Gastroesophageal sphincter (tissue), 4 donors: ENCODE measurements at regions not wholly inside any gene's neighbourhood (a gene's known extent, or its start where the extent isn't known, plus 50 kb on each side); places are given as distances from the start of the nearest gene placed in this dataset.

Experiments used
- ATAC-seq: fragments of 150-250 bp; one replicate; pipeline ENCODE4 v1.9.1; 2016; ENCODE audit warnings: mild to moderate bottlenecking, moderate library complexity
- H3K27ac ChIP-seq, 4 donors: fragments of 200-600 bp; sonication (generic) in 3 of 4; 1 replicate in 3 of 4; 2 replicates in 1 of 4; pipeline ENCODE4 v1.5.1; 2016 to 2019
- H3K27me3 ChIP-seq: fragments of 200-600 bp; sonication (generic); one replicate; pipeline ENCODE4 v1.5.1; 2019
- H3K36me3 ChIP-seq, 2 donors: fragments of 200-600 bp; sonication (generic); one replicate each; pipeline ENCODE4 v1.5.1; 2019; ENCODE audit warnings: control low read depth in 1 of 2
- H3K4me1 ChIP-seq, 3 donors: fragments of 200-600 bp; sonication (generic); 1 replicate in 2 of 3; 2 replicates in 1 of 3; pipeline ENCODE4 v1.5.1; 2016 to 2019; ENCODE audit warnings: control low read depth in 2 of 3
- H3K4me3 ChIP-seq, 2 donors: fragments of 200-600 bp; sonication (generic); one replicate each; pipeline ENCODE4 v1.5.1; 2019; ENCODE audit warnings: mild to moderate bottlenecking in 1 of 2, moderate library complexity in 1 of 2
- H3K9me3 ChIP-seq, 3 donors: fragments of 200-600 bp; sonication (generic); one replicate each; pipeline ENCODE4 v1.5.1; 2017 to 2019; ENCODE audit warnings: control low read depth in 2 of 3
- CTCF ChIP-seq, 4 experiments: fragments of 200-600 bp in 2 of 4; fragments of 450-650 bp in 2 of 4; sonication (generic) in 1 of 4; IDR thresholded peaks; one replicate each; pipeline ENCODE4 v1.5.1; 2017 to 2019; ENCODE audit warnings: antibody characterized with exemption in 4 of 4, mild to moderate bottlenecking in 2 of 4, moderate library complexity in 2 of 4
- EP300 ChIP-seq: sonication (generic); formaldehyde crosslinking; IDR thresholded peaks from one replicate; pipeline ENCODE4 v1.6.1; 2017; ENCODE audit warnings: antibody characterized with exemption, mild to moderate bottlenecking
- POLR2A ChIP-seq, 2 donors: fragments of 450-650 bp; IDR thresholded peaks; one replicate each; pipeline ENCODE4 v1.6.1; 2017; ENCODE audit warnings: antibody characterized with exemption in 2 of 2, mild to moderate bottlenecking in 2 of 2, moderate library complexity in 1 of 2
- POLR2AphosphoS5 ChIP-seq: sonication (generic); formaldehyde crosslinking; IDR thresholded peaks from one replicate; pipeline ENCODE4 v1.6.1; 2017; ENCODE audit warnings: antibody characterized with exemption
- WGBS, 2 donors: methylation state at CpG; one replicate each; pipeline ENCODE4 v1.1.5; 2018; ENCODE audit warnings: low coverage in 1 of 2; 5-methylcytosine and 5-hydroxymethylcytosine counted together

GRCh38 chrX:22351966-22352365, 79.3 kb downstream of the CBLL2 start:
- no peak for ATAC-seq
- Histone ChIP-seq H3K27me3 (no peaks in the 10 kb centered on the region), H3K9me3 (no peaks in the 10 kb centered on the region), H3K27ac (no peak overlapping the region), H3K36me3 (no peaks in the 10 kb centered on the region), H3K4me3 (no peak overlapping the region), H3K4me1 (no peaks in the 10 kb centered on the region)
- TF ChIP-seq EP300 (no peak), POLR2AphosphoS5 (no peak), POLR2A (IDR thresholded peaks at IDR 0.05) (no peak), CTCF (IDR thresholded peaks at IDR 0.05) (no peak)
- WGBS, 2 donors, result 83% methylated on average over 1 of the region's 4 CpGs; no CpG with 5 or more reads in 1 of the 2 donors

- H3K36me3 ChIP-seq, result no peaks in the 10 kb centered on the region
- TF ChIP-seq POLR2A (IDR thresholded peaks at IDR 0.05) (no peak), POLR2AphosphoS5 (no peak), CTCF (IDR thresholded peaks at IDR 0.05) (no peak), EP300 (no peak)
- H3K4me1 ChIP-seq, result no peaks in the 10 kb centered on the region
- ATAC-seq, result no peak
- H3K9me3 ChIP-seq, result no peaks in the 10 kb centered on the region
- no peak overlapping the region for H3K4me3 ChIP-seq
- WGBS, 2 donors, result 84 to 100% methylated on average over 1 to 2 of the region's 2 CpGs
- H3K27me3 ChIP-seq, result no peaks in the 10 kb centered on the region
- no peak overlapping the region for H3K27ac ChIP-seq
Observed at GRCh38 chrX:22357621-22358020, 84.9 kb downstream of the CBLL2 start.

GRCh38 chrX:22360129-22360528, 87.4 kb downstream of the CBLL2 start:
- no peak overlapping the region for H3K4me3 ChIP-seq
- H3K36me3 ChIP-seq, result no peaks in the 10 kb centered on the region
- no peak for TF ChIP-seq CTCF (IDR thresholded peaks at IDR 0.05)
- no peak for TF ChIP-seq POLR2A (IDR thresholded peaks at IDR 0.05)
- H3K9me3 ChIP-seq, result no peaks in the 10 kb centered on the region
- no peak overlapping the region for H3K27ac ChIP-seq
- no peaks in the 10 kb centered on the region for H3K27me3 ChIP-seq
- no peak for ATAC-seq
- no peaks in the 10 kb centered on the region for H3K4me1 ChIP-seq
- WGBS, 2 donors, result 89 to 100% methylated on average over 3 of the region's 3 CpGs

GRCh38 chrX:22365460-22365859, 92.7 kb downstream of the CBLL2 start:
- 80 to 95% methylated on average over 3 of the region's 3 CpGs for WGBS, 2 donors
- no peak for ATAC-seq

More at GRCh38 chrX:22365460-22365859, 92.7 kb downstream of the CBLL2 start:
- Histone ChIP-seq H3K27me3 (no peaks in the 10 kb centered on the region), H3K36me3 (no peaks in the 10 kb centered on the region), H3K27ac (no peak overlapping the region), H3K4me3 (no peak overlapping the region), H3K9me3 (no peaks in the 10 kb centered on the region), H3K4me1 (no peaks in the 10 kb centered on the region)
- no peak for TF ChIP-seq POLR2AphosphoS5
- no peak for TF ChIP-seq POLR2A (IDR thresholded peaks at IDR 0.05)
- no peak for TF ChIP-seq CTCF (IDR thresholded peaks at IDR 0.05)
- no peak for TF ChIP-seq EP300
